HG03469 (cell line): ENCODE measurements at regions not wholly inside any gene's neighbourhood (a gene's known extent, or its start where the extent isn't known, plus 50 kb on each side); places are given as distances from the start of the nearest gene placed in this dataset.
"Not testable (repeated sequence)": the region's sequence is repeated elsewhere in the genome, so short reads cannot be mapped to it uniquely, and the experiment has no call there.

Experiments
- ATAC-seq: cut with Tn5 transposase; IDR thresholded peaks from one replicate; pipeline ENCODE4 v1.9.1; 2021; ENCODE audit warnings: mild to moderate bottlenecking, moderate library complexity, moderate number of reproducible peaks; ENCODE audit not compliant: unreplicated experiment

DNA sequence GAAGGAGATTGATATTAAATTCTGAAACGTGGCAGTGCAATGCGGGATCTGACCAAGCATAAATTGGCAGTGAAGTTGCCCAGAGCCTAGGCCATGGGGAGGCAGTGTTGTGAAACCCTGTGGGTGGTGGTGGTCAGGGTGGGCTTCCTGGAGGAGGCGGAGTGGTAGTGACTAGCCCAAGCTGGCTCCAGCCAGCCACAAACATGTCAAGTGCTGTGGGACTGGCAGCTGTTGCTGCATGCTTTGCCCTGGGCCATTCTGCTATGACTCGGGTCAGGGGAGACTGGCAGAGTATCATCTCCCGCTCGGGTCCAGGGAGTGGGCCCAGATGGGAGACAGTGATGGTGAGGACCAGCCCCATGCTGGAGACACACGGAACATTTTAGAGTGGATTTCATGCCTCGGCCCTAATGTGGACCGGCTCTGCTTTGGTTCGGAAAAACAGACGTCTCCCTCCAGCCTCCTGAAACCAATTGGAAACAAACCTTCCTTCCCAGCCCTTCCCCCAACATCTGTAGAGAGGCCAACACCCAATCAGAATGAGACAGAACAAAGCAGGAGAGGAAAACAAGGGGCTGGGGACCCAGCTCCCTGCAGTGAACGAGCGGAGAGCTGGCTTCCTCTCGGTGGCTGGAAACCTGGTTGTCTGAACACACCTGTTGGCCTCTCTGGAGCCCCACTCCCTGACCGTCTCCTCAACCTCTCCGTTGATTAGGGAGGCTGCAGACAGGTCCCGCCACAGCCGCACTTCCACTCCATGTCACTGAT is 58.2 kb downstream of the TMEM270 start:
- no peak for ATAC-seq

DNA sequence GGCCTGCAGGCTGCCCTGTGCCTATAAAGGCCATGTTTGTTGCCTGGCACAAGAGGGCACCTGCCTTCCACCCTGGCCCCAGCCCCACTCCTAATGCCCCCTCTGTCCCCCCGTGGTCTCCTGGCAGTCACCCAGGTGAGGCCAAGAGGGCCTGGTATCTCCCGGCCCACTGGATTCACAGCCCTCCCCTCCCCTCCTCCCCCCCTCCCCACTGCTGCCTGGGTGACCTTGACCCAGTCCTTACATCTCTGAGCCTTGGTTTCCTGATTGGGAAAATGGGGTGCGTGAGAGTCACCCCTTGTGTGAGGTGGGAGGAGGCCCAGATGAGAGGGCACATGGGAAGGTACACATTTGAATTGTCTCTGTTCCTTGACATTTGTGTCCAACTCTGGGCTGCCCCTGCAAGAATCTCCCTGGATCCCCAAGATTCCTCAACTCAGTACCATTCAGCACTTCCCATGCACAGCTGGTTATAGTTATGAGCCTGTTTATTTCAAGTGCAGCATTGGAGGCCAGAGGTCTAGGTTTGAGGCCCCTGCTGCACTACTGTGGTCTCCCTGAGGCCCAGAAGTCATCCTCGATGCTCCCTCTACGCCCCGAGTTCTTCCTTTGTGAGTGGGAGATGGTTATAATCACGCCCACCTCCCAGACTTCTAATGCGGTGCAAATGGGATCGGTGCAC is 58.9 kb downstream of the TMEM270 start:
- no peak for ATAC-seq

- ATAC-seq = no peak
Observed at GRCh38 chr7:73920406-73921134, 59.6 kb downstream of the TMEM270 start.

GRCh38 chr7:73921623-73922528 is 60.9 kb downstream of the TMEM270 start:
- ATAC-seq = no peak

DNA sequence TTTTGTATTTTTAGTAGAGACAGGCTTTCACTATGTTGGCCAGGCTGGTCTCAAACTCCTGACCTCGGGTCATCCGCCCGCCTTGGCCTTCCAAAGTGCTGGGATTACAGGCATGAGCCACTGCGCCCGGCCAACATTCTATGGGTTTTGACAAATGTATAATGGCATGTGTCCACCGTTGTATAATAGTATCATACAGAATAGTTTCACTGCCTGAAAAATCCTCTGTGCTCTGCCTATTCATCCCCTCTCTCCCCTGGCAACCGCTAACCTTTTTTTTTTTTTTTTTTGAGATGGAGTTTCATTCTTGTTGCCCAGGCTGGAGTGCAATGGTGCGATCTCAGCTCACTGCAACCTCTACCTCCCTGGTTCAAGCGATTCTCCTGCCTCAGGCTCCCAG is 67.7 kb downstream of the TMEM270 start:
- not testable (repeated sequence) for ATAC-seq

GRCh38 chr7:73931502-73931901 is 70.5 kb downstream of the TMEM270 start:
- ATAC-seq = no peak

- no peak for ATAC-seq
Observed at GRCh38 chr7:73932364-73932763, 71.4 kb downstream of the TMEM270 start.

GRCh38 chr7:73933091-73933490 is 72.1 kb downstream of the TMEM270 start:
- no peak for ATAC-seq

- ATAC-seq = no peak
Observed at GRCh38 chr7:73936967-73937366, 76.0 kb downstream of the TMEM270 start.

GRCh38 chr7:73937650-73938049 is 76.7 kb downstream of the TMEM270 start:
- not testable (repeated sequence) for ATAC-seq

DNA sequence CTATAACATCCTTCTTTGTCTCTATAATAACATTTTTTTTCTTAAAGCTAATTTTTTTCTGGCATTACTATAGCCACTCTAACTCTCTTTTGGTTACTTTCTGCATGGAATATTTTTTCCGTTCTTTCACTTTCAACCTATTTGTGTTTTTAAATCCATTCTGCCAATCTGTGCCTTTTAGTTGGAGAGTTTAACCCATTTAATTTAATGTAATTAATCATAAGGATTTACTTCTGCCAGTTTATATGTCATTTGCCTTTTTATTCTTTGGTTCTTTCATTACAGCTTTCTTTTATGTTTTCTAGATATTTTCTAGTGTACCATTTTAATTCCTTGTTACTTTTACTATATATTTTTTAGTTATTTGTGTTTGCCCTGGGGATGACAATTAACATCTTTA is 78.6 kb downstream of the TMEM270 start:
- ATAC-seq = no peak

DNA sequence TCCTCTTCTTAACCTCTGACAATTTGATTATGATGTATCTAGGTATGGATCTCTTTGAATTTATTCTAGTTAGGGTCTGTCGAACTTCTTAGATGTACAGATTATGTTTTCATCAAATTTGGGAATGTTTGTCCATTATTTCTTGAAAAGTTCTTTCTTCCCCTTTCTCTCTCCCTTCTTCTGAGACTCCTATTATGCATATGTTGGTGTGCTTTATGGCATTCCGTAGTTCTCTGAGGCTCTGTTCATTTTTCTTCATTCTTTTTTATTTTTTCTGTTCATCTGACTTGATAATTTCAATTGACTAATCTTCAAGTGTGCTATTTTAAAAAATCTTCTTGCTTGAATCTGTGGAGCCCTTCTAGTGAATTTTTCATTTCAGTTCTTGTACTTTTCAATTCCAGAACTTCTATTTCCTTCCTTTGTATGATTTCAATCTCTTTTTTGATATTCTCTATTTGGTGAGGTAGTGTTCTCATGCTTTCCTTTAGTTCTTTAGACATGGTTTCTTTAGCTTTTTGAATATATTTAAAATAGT is 79.8 kb downstream of the TMEM270 start:
- no peak for ATAC-seq

GRCh38 chr7:73941836-73942551 is 81.0 kb downstream of the TMEM270 start:
- ATAC-seq = no peak

DNA sequence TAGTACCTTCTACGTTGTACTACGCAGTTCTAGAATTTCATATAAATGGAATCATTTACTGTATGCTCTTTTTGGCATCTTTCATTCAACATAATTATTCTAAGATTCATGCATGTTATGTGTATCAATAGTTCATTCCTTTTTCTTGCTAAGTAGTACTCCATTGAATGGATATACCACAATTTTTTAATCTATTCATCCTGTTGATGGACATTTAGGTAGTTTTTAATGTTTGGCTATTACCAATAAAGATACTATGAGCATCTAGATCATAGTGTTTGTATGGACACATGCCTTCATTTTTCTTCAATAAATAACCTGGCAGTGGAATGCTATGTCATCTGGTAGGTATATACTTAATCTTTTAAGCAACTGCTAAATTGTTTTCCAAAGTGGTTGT is 83.0 kb upstream of the ELN start:
- ATAC-seq = no peak

DNA sequence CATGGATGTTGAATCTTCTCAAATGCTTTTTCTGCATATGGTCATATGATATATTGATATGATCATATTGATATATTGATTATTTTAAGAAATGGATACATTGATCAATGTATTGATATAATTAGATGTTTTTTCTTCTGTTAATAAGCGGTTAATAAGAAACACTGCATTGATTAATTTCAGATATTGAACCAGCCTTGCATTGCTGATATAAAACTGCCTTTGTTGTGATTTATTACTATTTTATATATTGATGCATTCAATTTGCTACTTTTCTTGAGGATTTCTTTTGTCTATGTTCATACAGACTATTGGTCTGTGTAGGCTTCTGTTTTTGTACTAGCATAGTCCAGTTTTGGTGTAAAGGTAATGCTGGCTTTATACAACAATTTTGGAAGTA is 79.7 kb upstream of the ELN start:
- ATAC-seq = no peak

DNA sequence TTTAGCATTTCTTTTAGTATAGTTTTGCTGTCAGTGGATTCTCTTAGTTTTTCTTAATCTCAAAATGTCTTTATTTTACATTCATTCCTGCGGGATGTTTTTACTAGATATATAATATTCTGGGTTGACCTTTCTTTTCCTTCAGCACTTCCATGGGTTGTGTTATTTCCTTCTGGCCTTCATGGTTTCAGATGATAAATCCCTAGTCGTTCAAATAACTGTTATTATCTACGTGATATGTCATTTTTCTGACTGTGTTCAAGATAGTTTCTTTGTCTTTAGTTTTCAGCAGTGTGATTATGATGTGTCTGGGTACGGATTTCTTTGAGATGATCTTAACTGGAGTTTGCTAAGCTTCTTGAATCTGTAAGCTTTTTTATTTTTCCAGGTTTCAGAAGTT is 75.7 kb upstream of the ELN start:
- no peak for ATAC-seq

DNA sequence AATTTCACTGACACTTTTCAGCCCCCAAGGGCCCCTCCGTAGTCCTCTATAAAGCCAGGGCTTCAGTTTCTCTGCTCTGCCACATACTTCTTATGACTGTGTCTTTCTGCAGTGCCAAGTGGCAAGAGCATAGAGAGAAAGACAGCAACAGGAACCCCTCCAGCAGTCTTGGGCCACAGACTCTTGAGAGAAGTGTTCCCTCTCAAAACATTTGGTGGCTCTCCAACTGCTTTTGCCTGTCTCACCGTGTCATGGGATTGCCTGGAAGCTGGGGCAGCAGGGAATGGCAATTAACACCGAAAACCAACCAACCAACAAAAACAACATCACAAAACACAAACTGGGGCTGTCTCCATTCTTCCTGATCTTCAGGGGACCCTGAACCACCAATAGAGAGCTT is 73.8 kb upstream of the ELN start:
- ATAC-seq = no peak

- no peak for ATAC-seq
Observed at GRCh38 chr7:73954861-73955260, 73.1 kb upstream of the ELN start.

GRCh38 chr7:73960548-73960947 is 67.4 kb upstream of the ELN start:
- ATAC-seq = no peak

- not testable (repeated sequence) for ATAC-seq
Observed at GRCh38 chr7:73961991-73962390, 66.0 kb upstream of the ELN start.
